HG03060 (cell line): ENCODE measurements at regions not wholly inside any gene's neighbourhood (a gene's known extent, or its start where the extent isn't known, plus 50 kb on each side); places are given as distances from the start of the nearest gene placed in this dataset.
"Not testable (repeated sequence)": the region's sequence is repeated elsewhere in the genome, so short reads cannot be mapped to it uniquely, and the experiment has no call there.

Source experiments
- ATAC-seq: cut with Tn5 transposase; IDR thresholded peaks from one replicate; pipeline ENCODE4 v1.9.1; 2021; ENCODE audit warnings: low read depth, moderate number of reproducible peaks; ENCODE audit not compliant: unreplicated experiment

DNA sequence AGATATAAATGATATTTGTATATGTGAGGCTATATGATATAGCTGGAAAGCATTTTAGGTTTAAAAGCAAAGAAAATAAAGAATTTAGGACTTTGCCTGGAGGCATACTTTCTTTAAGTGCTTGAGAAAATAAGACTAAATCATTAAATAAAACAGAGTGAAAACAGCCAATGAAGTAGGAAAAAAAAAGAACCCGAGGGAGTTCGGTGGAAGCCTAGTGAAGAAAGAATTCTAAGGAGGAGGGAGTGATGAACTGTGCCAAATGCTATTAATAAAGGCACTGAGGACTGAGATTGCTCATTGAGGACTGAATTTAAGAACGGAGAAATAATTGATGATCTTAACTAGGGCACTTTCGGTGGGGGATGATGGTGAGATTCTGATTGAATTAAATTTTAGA lies 573.5 kb downstream of the DSC3 start:
- no peak for ATAC-seq

DNA sequence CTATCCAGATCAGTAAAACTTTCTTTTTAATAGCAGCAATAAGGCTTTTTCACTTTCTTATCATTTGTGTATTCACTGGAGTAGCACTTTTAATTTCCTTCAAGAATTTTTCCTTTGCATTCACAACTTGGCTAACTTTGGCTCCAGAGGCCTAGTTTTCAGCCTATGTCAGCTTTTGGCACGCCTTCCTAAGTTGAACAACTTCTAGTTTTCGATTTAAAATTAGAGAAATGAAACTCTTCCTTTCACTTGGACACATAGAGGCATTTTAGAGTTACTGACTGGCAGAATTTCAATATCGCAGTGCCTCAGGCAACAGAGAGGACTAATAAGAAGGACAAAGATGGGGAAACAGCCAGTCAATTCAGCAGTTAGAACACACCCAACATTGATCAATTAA lies 577.4 kb downstream of the DSC3 start:
- ATAC-seq, result no peak

DNA sequence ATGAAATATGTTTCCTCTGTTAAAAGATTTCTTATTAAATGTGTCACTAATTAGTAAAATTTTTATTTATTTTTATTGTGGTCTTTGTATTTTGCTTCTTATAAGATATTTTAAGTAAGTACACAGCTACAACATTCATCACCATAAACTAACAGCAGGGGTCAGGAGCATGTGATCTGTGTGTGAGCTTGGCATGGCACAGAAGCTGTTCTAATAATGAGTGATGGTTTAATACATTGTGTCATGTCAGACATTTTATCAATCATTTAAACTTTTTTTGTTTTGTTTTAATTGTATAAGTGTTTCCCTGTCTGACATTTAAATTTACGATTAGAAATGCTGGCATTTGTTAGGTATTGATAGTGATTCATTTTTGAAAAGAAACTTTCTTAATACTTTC lies 585.4 kb downstream of the DSC3 start:
- ATAC-seq, result no peak

DNA sequence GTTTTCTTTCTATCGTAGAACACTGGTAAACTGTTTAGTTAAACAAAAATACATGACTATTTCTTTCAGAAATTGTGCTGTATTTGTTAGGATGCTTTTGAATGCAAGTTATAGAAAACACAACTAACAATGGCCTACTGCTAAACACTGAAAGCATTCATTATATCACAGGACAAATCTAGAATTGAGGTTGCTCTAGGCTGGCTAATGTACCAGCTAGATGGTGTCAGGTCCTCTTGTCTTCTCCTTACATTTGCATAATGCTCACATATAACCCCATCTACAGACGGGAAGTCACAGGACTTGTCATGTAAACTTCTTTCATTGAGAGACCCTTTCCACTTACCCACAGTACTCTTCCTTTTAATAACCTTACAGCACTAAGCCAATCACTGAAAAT lies 586.8 kb downstream of the DSC3 start:
- ATAC-seq, result no peak

DNA sequence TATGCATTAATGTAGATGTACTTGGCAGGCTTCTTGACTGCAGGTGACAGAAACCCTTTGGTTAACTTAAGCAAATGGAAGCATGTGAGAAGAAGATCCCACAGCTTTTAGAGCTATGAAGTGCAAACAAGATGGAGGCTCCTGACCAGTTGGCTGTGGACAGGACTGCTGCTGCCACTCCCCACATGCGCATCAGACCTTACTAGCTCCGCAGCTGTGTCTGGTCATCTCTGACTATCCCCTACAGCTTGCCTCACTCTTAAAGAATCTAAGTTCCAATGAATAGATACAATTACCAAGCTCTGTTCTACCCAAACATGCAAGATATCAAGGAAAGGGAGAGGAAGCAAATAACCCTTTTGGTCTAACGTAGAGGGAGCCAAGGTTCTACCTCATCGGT lies 587.6 kb downstream of the DSC3 start:
- no peak for ATAC-seq

DNA sequence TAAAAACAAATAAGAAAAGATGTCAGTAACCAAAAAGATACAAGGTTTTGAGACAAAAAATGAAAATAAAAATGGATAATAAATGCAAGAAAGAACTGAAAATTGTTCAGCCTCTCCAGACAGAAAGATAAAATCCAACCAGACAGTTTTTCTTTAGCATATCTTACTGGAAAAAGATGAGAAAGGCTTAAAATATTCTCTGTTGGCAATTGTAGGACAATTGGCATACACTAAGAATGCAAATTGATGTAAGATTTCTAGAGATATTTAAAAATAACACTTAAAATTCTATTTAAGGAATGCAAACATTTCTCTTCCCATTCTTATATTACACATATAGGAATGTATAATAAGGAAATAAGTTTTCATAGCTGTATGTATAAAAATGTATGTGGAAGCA lies 590.6 kb downstream of the DSC3 start:
- no peak for ATAC-seq

DNA sequence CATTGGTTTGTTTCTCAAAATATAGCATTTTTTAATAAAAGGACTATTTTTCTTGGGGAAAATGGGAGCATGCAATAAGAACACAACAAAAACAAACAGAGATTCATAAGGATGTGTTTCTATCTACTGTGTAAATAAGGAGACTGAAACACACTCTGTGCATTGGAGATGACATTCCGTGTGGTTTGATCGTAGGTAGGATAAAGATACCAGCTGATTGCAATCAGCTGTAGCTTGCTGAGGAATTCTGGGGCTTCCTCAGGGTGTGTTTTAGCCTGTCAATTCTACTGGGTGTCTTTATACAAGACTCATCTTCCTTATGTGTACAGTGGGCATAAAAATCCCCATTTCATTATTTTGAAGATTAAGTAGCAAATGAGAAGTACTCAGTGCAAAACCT lies 591.6 kb downstream of the DSC3 start:
- no peak for ATAC-seq

DNA sequence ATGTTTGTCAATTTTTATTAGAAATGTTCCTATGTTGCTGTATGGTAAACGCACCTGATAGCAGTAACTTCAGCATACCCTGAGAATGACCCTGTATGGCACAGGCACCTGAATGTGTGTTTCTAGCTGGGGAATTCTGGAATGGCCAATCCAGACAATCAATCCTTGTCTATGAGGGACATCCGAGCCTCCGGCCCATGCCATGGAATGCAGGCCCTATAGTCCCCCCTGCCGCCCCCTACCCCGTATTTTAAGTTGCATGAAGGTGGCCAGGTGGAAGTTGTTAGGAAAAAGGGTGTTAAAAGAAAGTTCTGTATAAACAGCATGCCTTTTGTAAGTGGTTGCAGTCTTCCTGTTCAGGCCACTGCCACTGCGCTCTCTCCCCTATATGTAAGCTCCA lies 595.9 kb downstream of the DSC3 start:
- no peak for ATAC-seq

DNA sequence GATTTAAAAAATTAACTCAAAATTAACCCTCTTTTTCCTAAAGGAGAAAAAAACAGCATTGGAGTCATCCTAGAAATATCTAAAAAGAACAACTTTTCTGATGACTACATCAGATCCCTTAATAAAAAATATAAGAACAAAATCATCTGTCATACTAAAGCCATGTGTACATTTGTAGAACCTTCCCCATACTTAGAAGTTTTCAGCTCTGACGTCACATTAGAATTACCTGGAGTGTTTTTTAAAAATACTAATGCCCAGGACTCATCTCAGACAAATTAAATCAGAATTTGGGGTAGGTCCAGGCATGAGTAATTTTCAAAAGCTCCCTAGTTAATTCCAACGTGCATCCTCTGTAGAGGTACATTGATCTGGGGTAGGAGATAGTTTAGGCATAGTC lies 598.0 kb downstream of the DSC3 start:
- no peak for ATAC-seq

DNA sequence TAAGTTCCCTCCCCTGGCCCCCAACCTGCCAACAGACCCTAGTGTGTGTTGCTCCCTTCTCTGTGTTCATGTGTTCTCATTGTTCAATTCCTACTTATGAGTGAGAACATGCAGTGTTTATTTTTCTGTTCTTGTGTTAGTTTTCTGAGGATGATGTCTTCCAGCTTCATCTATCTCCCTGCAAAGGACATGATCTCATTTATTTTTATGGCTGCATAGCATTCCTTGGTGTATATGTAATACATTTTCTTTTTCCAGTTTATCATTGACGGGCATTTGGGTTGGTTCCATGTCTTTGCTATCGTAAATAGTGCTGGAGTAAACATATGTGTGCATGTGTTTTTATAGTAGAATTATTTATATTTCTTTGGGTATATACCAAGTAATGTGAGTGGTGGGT lies 602.2 kb downstream of the DSC3 start:
- ATAC-seq, result no peak

DNA sequence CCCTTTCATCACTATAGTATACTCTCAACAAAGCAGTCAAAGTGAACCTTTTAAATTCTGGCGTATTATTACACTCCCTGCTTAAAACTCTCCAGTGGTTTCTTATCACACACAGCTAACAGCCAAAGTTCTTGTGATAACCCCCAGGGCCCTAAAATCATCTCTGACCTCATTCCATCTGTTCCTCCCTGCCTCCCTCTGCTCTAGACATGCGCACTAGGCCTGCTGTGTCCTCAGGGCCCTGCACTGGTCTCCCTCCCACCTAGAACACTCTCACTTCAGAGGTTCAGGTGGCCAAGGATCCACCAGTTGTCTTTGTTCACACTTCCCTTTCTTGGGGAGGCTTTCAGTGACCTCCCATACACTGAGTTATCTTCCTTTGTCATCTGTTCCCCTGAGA lies 603.4 kb downstream of the DSC3 start:
- ATAC-seq, result no peak

DNA sequence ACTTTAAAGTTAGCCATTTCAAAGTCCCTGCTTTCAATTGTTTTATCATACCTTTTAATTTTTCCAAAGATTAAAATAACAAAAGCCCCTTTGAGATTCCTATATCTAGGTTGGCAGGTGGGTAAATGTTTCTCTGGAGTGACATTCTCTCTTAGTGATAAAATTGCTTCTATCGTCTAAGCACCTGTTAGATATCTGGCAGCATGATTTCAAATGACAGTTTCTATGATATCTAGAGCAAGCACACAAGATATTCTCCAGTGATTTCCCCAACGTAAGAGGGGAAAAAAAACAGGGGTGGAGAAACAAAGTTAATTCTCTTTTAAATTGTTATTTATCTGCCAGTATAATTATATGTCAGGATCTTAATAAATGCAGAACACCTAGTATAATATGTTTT lies 610.2 kb downstream of the DSC3 start:
- no peak for ATAC-seq

DNA sequence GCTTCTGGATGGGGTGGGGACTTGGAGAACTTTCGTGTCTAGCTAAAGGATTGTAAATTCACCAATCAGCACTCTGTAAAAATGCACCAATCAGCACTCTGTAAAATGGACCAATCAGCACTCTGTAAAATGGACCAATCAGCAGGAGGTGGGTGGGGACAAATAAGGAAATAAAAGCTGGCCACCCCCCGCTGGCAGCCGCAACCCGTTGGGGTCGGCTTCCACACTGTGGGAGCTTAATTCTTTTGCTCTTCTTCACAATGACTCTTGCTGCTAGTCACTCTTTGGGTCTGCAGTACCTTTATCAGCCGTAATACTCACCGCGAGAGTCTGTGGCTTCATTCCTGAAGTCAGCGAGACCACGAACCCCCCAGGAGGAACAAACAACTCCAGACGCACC lies 623.1 kb downstream of the DSC3 start:
- not testable (repeated sequence) for ATAC-seq

DNA sequence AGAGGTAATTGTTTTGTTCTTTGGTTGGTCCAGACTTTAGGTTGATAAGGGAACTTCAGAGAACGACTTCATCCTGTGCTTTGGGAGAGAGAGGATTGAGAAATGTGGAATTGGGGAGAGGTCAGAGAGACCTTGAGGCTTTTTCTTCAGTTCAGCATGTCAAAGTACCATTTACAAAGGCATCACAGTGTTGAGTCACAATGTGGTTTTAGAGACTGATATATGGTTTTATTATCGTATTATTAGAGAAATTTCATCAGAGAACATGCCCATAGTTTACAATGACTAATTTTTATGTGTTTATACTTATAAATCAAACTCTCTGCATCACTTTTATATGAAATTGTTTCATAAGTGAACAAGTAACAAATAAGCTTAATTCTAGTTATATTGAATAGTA lies 626.6 kb downstream of the DSC3 start:
- no peak for ATAC-seq

DNA sequence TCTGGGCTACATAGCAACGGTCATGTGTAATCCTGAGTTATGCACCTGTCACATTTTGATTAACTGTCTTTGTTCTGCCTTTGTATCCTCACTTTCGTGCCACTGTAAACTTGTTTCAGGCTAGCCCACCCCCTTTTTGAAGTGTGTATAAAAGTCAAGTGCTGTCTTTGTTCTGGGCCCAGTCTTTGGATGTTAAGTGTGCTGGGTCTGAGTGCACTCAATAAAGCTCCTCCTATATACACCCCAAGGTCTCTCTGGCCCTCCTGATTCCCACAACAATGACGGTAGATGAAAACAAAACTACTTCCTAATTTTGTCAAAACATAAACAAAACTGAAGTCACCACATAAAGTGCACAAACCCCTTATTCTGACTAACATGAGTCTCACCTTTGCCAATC lies 633.4 kb downstream of the DSC3 start:
- ATAC-seq, result no peak

DNA sequence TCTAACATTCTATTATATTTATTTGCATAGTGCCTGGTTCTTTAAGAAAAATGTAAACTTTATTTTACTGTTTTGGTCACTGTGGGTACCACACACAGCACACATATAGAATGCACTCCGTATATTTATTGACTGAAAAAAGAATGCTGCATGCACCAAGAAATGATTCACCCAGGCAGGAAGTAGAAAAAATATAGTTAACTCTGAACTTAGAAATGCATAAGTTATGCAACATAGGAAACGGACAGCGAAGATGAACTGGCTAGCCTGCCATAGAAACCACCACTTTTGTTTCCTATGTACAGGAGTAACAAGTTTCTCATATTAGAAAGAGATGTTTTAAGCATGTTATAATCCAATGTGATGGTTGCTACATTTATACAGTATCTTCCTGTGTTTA lies 635.8 kb downstream of the DSC3 start:
- no peak for ATAC-seq

DNA sequence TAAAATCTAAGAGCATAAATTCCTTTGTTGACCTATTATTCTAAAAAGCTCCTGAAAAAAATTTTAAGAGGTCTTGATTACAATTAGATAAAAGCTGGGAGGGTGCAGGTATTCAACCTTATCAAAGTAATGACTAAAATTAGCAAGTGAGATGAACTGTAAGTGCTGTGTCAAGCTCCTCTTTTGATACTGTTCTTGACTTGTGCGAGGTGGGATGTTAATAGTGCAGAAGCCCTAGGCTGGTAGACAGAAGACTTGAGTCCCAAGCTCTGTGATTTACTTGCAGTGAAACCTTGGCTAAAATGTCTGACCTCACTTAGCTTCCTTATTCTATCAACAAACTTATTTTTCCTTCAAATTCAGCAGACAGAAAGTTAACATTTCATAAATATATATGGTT lies 637.5 kb downstream of the DSC3 start:
- ATAC-seq, result no peak

DNA sequence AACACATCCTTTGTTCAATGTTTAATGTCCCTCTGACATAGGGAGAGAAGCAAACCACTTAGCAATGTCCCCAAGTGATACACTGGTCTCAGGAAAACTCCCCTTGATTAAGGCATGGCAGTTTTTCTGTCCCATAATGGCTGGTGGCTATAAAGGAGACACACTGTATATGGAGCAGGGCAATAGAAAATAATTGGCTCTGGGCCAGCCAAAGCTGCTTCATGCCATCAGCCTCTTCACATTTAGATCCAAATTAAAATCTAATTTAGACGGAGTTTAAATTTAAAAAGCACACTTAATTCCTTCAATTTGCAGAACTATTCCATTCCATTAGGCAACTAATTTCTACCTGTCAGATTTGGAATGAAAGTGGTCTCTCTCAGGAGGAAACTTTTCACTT lies 638.1 kb downstream of the DSC3 start:
- ATAC-seq, result no peak

DNA sequence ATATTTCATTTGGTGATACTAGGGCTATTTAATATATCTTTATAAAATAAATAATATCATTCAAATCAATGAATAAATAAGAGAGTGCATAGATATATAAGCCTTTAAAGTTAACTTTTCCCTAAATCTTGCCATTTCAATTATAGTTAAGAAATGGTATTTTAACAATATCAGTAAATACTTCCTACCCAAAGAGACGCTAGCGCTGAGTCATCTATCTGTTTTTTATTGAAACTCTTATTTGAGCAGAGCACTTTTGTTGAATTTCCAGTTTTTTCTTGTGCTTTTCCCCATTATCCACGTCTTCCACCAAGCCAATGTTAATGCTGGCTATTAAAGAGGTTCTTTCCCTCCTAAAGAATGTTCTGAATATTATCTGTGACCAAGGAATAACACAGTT lies 639.3 kb downstream of the DSC3 start:
- no peak for ATAC-seq

DNA sequence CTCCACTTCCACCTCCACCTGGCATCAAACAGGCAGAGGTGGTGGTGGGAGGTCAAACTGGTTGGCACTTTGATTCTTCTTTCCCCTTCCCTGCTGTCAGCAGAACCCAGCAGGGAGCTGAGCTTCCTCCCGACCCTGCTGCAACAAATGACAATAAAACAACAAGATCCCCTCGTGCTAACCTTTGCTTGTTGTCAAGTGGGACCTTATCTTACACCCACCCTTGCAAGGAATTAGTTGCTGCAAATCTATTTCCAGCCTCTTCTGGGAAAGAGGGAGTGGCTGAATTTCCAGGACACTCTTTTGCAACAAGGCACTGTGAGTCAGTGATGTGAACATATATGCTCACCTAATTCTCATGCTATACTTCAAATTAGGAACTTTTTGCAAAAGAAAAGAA lies 655.1 kb downstream of the DSC3 start:
- no peak for ATAC-seq

DNA sequence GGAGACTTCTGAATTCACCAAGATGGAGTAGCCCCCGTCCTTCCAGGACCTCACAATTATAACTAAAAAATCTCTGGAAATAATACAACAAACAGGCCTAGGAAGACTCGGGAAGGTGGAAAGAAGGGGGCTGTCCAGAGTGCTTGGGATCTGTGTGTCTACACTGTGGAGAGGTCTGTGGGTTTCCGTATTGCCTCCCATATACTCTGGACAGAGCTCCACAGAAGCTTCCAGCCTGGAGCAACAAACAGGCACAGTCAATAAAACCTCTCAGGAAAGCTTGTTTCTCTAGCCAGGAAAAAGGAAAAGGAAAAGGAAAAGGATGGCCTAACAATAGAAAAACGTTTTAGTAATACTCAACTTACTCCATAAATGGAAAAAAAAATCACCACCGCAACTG lies 655.9 kb downstream of the DSC3 start:
- no peak for ATAC-seq

DNA sequence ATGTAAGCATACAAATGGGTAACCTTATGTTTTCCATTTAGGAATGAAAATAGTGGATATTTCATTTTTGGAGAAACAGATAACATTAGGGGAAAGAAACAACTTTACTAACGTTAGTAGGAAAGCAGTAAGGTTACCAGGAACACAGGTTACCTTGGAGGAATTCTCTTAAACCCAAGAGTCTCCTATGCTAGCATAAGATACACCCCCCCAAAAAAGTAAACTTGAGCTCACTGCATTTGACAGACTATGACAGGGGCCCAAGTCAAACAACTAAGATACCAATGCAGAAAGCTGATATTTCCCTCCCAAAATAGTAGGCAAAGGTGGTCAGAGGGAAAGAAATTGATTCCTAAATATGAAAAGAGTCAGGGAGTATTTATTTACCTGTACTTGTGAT lies 656.9 kb downstream of the DSC3 start:
- no peak for ATAC-seq

DNA sequence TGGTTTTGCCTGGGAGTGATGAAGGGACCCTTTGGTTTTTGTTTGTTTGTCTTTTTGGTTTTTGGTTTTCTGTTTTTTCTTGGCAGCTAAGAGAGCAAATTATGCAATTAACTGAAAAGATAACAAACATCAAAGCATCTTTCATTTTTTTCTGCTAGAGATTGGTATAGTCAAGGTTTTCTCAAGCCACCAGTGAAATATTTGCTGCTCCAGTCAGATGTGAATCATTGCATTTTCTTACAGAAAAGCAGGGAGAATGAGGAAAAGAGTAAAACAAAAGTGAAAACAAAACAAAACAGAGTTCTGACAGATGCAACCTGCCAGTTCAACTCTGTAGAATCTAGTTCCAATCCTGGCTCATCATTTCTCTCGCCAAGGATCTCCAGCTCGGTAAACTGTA lies 660.7 kb downstream of the DSC3 start:
- no peak for ATAC-seq

DNA sequence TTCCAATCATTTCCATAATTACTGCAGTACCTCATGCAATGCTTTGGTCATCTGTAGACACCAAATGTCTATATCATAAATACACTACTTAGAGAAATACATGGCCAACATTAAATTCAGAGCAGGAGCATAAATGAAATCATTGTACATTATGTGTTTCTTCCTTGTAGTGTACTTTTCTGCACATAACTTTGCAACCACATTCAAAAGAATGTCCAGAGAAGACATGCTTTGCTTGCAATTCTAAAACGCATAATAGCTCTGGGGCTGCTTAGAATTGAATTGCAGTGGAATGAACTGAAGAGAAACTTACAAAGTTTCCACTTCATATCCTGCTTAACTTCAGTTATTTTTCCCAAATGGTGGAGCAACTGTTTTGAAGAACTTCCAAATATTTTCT lies 664.4 kb downstream of the DSC3 start:
- no peak for ATAC-seq
